Stomach (tissue), 4 donors: ENCODE measurements at regions not wholly inside any gene's neighbourhood (a gene's known extent, or its start where the extent isn't known, plus 50 kb on each side); places are given as distances from the start of the nearest gene placed in this dataset.

Experiments
- CTCF ChIP-seq, 7 experiments: fragments of 450-650 bp in 4 of 7; fragments of 200-600 bp in 3 of 7; sonication (generic) in 3 of 7; IDR thresholded peaks; one replicate each; pipeline ENCODE4 v1.5.1; 2016 to 2019; ENCODE audit warnings: antibody characterized with exemption in 7 of 7, control low read depth in 2 of 7, mild to moderate bottlenecking in 1 of 7
- EP300 ChIP-seq: sonication (generic); formaldehyde crosslinking; IDR thresholded peaks from one replicate; pipeline ENCODE4 v1.6.1; 2017; ENCODE audit warnings: antibody characterized with exemption
- POLR2A ChIP-seq, 4 donors: fragments of 450-650 bp; IDR thresholded peaks; one replicate each; pipeline ENCODE4 v1.6.1; 2016; ENCODE audit warnings: antibody characterized with exemption in 4 of 4, control low read depth in 2 of 4, mild to moderate bottlenecking in 1 of 4, moderate library complexity in 1 of 4

DNA sequence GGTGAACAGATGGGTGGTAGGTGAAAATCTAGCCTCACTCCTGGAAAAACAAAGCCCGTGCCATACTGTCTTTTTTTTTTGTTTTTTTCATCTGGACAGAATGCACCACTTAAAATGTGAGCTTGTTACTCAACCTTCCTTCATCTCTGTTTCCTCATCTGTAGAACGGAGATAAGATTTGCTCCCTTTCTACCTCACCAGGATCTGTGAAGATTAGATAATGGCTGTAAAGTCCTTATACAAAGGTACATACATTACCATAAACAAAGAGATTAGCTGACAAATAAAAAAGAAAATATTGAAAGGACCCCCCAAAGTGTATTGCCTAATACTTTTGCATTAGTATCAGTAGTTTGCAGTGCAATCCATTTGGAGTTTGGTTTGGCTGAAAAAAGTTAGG is 75.4 kb upstream of the ZEB2 start:
- TF ChIP-seq EP300 = no peak
- no peak for TF ChIP-seq CTCF (IDR thresholded peaks at IDR 0.05)
- TF ChIP-seq POLR2A (IDR thresholded peaks at IDR 0.05) = no peak
